ENCODE measurements at regions not wholly inside any gene's neighbourhood (a gene's known extent, or its start where the extent isn't known, plus 50 kb on each side); places are given as distances from the start of the nearest gene placed in this dataset.
"Not testable (repeated sequence)": the region's sequence is repeated elsewhere in the genome, so short reads cannot be mapped to it uniquely, and the experiment has no call there.

- no peak for TF ChIP-seq CTCF (IDR thresholded peaks at IDR 0.05)
- H3K36me3 Mint-ChIP-seq, result no peaks in the 10 kb centered on the region
- no peak overlapping the region for H3K4me3 Mint-ChIP-seq
- no CpG with 5 or more reads among the region's 2 CpGs for WGBS (ENCODE audit: insufficient coverage)
- Histone ChIP-seq H3K27me3 (ENCODE audit: control insufficient read depth in 2 of 2, insufficient read depth in 2 of 2, low read length in 2 of 2) (no peaks in the 10 kb centered on the region), H3K9ac (ENCODE audit: insufficient read depth, low read length, poor library complexity, severe bottlenecking) (no peak overlapping the region), H2AFZ (ENCODE audit: insufficient read depth, low read depth, low read length, poor library complexity, severe bottlenecking) (no peak overlapping the region), H3K4me2 (replicated peaks; ENCODE audit: extremely low read depth, low read length, poor library complexity, severe bottlenecking) (no peak overlapping the region), H3K4me3 (replicated peaks in 1 of 3; ENCODE audit: low read depth in 2 of 3, low read length in 3 of 3) (no peak overlapping the region), H3K36me3 (replicated peaks in 1 of 2; ENCODE audit: control insufficient read depth in 1 of 2, insufficient read depth in 2 of 2, low read length in 2 of 2) (no peaks in the 10 kb centered on the region), H3K79me2 (ENCODE audit: insufficient read depth, low read length) (no peaks in the 10 kb centered on the region), H3K27ac (ENCODE audit: low read depth in 1 of 2, low read length in 2 of 2) (no peak overlapping the region), H3K4me1 (ENCODE audit: control insufficient read depth in 1 of 2, insufficient read depth in 2 of 2, low read length in 2 of 2) (no peaks in the 10 kb centered on the region), H4K20me1 (ENCODE audit: insufficient read depth, low read length) (no peaks in the 10 kb centered on the region), H3K9me3 (replicated peaks in 1 of 2; ENCODE audit: control insufficient read depth in 1 of 2, insufficient read depth in 1 of 2, low read length in 2 of 2) (peaks cover 0 to 3% of the 10 kb centered on the region in 2 donors)
- H3K27me3 Mint-ChIP-seq (ENCODE audit: low read depth in 3 of 3), result peaks cover 0 to 2% (median 0%) of the 10 kb centered on the region in 3 donors
- H3K27ac Mint-ChIP-seq, result no peak overlapping the region
- DNase-seq, result no peak
- intact Hi-C loops (cut with micrococcal nuclease), result no loop called here
- peaks cover 0 to 3% (median 2%) of the 10 kb centered on the region in 7 donors for H3K9me3 Mint-ChIP-seq
- no peaks in the 10 kb centered on the region for H3K4me1 Mint-ChIP-seq
Measured at GRCh38 chr2:193153576-193153975, 958.8 kb upstream of the TMEFF2 start.

GRCh38 chr2:193142467-193142866 lies 947.7 kb upstream of the TMEFF2 start:
- peaks cover 0 to 17% of the 10 kb centered on the region in 2 donors for H3K9me3 ChIP-seq (replicated peaks in 1 of 2; ENCODE audit: control insufficient read depth in 1 of 2, insufficient read depth in 1 of 2, low read length in 2 of 2)
- intact Hi-C loops (cut with micrococcal nuclease); H4K20me1 ChIP-seq (ENCODE audit: insufficient read depth, low read length); H3K4me2 ChIP-seq (replicated peaks; ENCODE audit: extremely low read depth, low read length, poor library complexity, severe bottlenecking); H3K36me3 ChIP-seq (replicated peaks in 1 of 2; ENCODE audit: control insufficient read depth in 1 of 2, insufficient read depth in 2 of 2, low read length in 2 of 2); H3K4me1 Mint-ChIP-seq; H3K27ac Mint-ChIP-seq; H3K27ac ChIP-seq (ENCODE audit: low read depth in 1 of 2, low read length in 2 of 2); H3K4me3 Mint-ChIP-seq; H3K4me3 ChIP-seq (replicated peaks in 1 of 3; ENCODE audit: low read depth in 2 of 3, low read length in 3 of 3); H3K9ac ChIP-seq (ENCODE audit: insufficient read depth, low read length, poor library complexity, severe bottlenecking); H3K4me1 ChIP-seq (ENCODE audit: control insufficient read depth in 1 of 2, insufficient read depth in 2 of 2, low read length in 2 of 2); DNase-seq; H3K27me3 ChIP-seq (ENCODE audit: control insufficient read depth in 2 of 2, insufficient read depth in 2 of 2, low read length in 2 of 2); H3K27me3 Mint-ChIP-seq (ENCODE audit: low read depth in 3 of 3); H3K79me2 ChIP-seq (ENCODE audit: insufficient read depth, low read length); H3K36me3 Mint-ChIP-seq; H2AFZ ChIP-seq (ENCODE audit: insufficient read depth, low read depth, low read length, poor library complexity, severe bottlenecking): not testable (repeated sequence)
- peaks cover 2 to 15% (median 8%) of the 10 kb centered on the region in 7 donors for H3K9me3 Mint-ChIP-seq
- WGBS (ENCODE audit: insufficient coverage), result no CpG with 5 or more reads among the region's 5 CpGs

Measured in CD14-positive monocyte (primary cell).